ENCODE measurements at regions not wholly inside any gene's neighbourhood (a gene's known extent, or its start where the extent isn't known, plus 50 kb on each side); places are given as distances from the start of the nearest gene placed in this dataset.

GRCh38 chr18:76099931-76100457 lies 395.0 kb downstream of the ZNF516 start:
- H3K4me3 ChIP-seq (replicated peaks in 1 of 3; ENCODE audit: low read depth in 2 of 3, low read length in 3 of 3) = no peak overlapping the region
- Mint-ChIP-seq H3K27me3 (ENCODE audit: low read depth in 3 of 3) (peaks cover 0 to 2% (median 1%) of the 10 kb centered on the region in 3 donors), H3K4me1 (no peaks in the 10 kb centered on the region), H3K4me3 (no peak overlapping the region), H3K36me3 (no peaks in the 10 kb centered on the region), H3K9me3 (peaks cover 0 to 15% (median 7%) of the 10 kb centered on the region in 7 donors), H3K27ac (no peak overlapping the region)
- H3K79me2 ChIP-seq (ENCODE audit: insufficient read depth, low read length) = no peaks in the 10 kb centered on the region
- H3K36me3 ChIP-seq (replicated peaks in 1 of 2; ENCODE audit: control insufficient read depth in 1 of 2, insufficient read depth in 2 of 2, low read length in 2 of 2) = no peaks in the 10 kb centered on the region
- 87% methylated on average over 14 of the region's 14 CpGs for WGBS (ENCODE audit: insufficient coverage)
- no peak overlapping the region for H3K27ac ChIP-seq (ENCODE audit: low read depth in 1 of 2, low read length in 2 of 2)
- no peaks in the 10 kb centered on the region for H3K9me3 ChIP-seq (replicated peaks in 1 of 2; ENCODE audit: control insufficient read depth in 1 of 2, insufficient read depth in 1 of 2, low read length in 2 of 2)
- no peak for DNase-seq
- H3K4me1 ChIP-seq (ENCODE audit: control insufficient read depth in 1 of 2, insufficient read depth in 2 of 2, low read length in 2 of 2) = no peaks in the 10 kb centered on the region
- H3K4me2 ChIP-seq (replicated peaks; ENCODE audit: extremely low read depth, low read length, poor library complexity, severe bottlenecking) = no peak overlapping the region
- no peak overlapping the region for H3K9ac ChIP-seq (ENCODE audit: insufficient read depth, low read length, poor library complexity, severe bottlenecking)
- intact Hi-C loops (cut with micrococcal nuclease) = no loop called here
- H3K27me3 ChIP-seq (ENCODE audit: control insufficient read depth in 2 of 2, insufficient read depth in 2 of 2, low read length in 2 of 2) = no peaks in the 10 kb centered on the region
- H4K20me1 ChIP-seq (ENCODE audit: insufficient read depth, low read length) = no peaks in the 10 kb centered on the region
- H2AFZ ChIP-seq (ENCODE audit: insufficient read depth, low read depth, low read length, poor library complexity, severe bottlenecking) = no peak overlapping the region
- TF ChIP-seq CTCF (IDR thresholded peaks at IDR 0.05) = no peak

GRCh38 chr18:76098674-76099411 lies 396.2 kb downstream of the ZNF516 start:
- Histone ChIP-seq H3K27me3 (ENCODE audit: control insufficient read depth in 2 of 2, insufficient read depth in 2 of 2, low read length in 2 of 2) (no peaks in the 10 kb centered on the region), H3K4me1 (ENCODE audit: control insufficient read depth in 1 of 2, insufficient read depth in 2 of 2, low read length in 2 of 2) (no peaks in the 10 kb centered on the region), H3K4me3 (replicated peaks in 1 of 3; ENCODE audit: low read depth in 2 of 3, low read length in 3 of 3) (no peak overlapping the region), H4K20me1 (ENCODE audit: insufficient read depth, low read length) (no peaks in the 10 kb centered on the region), H3K9me3 (replicated peaks in 1 of 2; ENCODE audit: control insufficient read depth in 1 of 2, insufficient read depth in 1 of 2, low read length in 2 of 2) (peaks cover 0 to 3% of the 10 kb centered on the region in 2 donors), H3K4me2 (replicated peaks; ENCODE audit: extremely low read depth, low read length, poor library complexity, severe bottlenecking) (no peak overlapping the region), H3K36me3 (replicated peaks in 1 of 2; ENCODE audit: control insufficient read depth in 1 of 2, insufficient read depth in 2 of 2, low read length in 2 of 2) (no peaks in the 10 kb centered on the region), H3K9ac (ENCODE audit: insufficient read depth, low read length, poor library complexity, severe bottlenecking) (no peak overlapping the region), H3K79me2 (ENCODE audit: insufficient read depth, low read length) (no peaks in the 10 kb centered on the region), H3K27ac (ENCODE audit: low read depth in 1 of 2, low read length in 2 of 2) (no peak overlapping the region), H2AFZ (ENCODE audit: insufficient read depth, low read depth, low read length, poor library complexity, severe bottlenecking) (no peak overlapping the region)
- no peaks in the 10 kb centered on the region for H3K4me1 Mint-ChIP-seq
- peaks cover 0 to 9% (median 2%) of the 10 kb centered on the region in 7 donors for H3K9me3 Mint-ChIP-seq
- intact Hi-C loops (cut with micrococcal nuclease) = no loop called here
- WGBS (ENCODE audit: insufficient coverage) = 83% methylated on average over 6 of the region's 10 CpGs
- H3K27me3 Mint-ChIP-seq (ENCODE audit: low read depth in 3 of 3) = peaks cover 0 to 2% (median 1%) of the 10 kb centered on the region in 3 donors
- no peak for TF ChIP-seq CTCF (IDR thresholded peaks at IDR 0.05)
- no peaks in the 10 kb centered on the region for H3K36me3 Mint-ChIP-seq
- H3K4me3 Mint-ChIP-seq = no peak overlapping the region
- no peak for DNase-seq
- H3K27ac Mint-ChIP-seq = no peak overlapping the region
